ENCODE measurements at regions not wholly inside any gene's neighbourhood (a gene's known extent, or its start where the extent isn't known, plus 50 kb on each side); places are given as distances from the start of the nearest gene placed in this dataset.

DNA sequence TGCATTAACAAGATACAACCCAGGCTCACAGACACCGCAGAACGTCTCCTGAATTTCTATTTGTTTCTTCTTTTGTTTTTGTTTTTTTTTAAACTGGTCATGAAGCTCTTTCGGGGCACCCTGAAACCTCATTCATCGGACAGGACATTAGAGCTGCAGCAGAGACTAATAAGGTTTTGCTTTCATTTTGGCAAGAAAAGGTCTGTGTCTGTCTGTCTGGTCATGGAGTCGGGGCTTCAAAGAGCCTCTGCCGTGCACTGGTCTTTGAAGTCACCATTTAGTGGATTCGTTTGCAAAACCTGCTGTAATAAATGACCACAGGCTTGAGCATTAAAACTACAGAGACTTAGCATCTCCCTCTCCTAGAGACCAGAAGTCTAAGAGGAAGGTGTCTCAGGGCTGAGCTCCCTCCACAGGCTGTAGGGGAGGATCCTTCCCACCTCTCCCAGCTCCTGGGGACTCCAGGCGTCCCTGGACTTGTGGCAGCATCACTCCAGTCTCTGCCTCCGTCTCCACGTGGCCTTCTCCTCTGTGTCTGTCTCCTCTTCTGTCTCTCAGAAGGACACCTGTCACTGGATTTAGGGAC lies 247.5 kb downstream of the CRLF2 start:
- H3K56ac ChIP-seq (ENCODE audit: extremely low read depth, insufficient read depth, low read length): no peak overlapping the region
- no peak overlapping the region for H2AK9ac ChIP-seq (replicated peaks; ENCODE audit: low read depth, low read length, poor library complexity)
- no peaks in the 10 kb centered on the region for H3K27me3 ChIP-seq (ENCODE audit: control insufficient read depth, insufficient read depth, low read length)
- no peaks in the 10 kb centered on the region for H3K4me1 ChIP-seq (ENCODE audit: control insufficient read depth, insufficient read depth, low read length)
- no peak overlapping the region for H4K8ac ChIP-seq (ENCODE audit: low read depth in 2 of 2, low read length in 2 of 2)
- no peak for TF ChIP-seq BHLHE40 (IDR thresholded peaks at IDR 0.05; ENCODE audit: low read depth, low read length)
- no peak for TF ChIP-seq RCOR1 (IDR thresholded peaks at IDR 0.05; ENCODE audit: insufficient replicate concordance, low read length)
- TF ChIP-seq CEBPB (IDR thresholded peaks at IDR 0.05; ENCODE audit: low read depth, low read length): no peak
- no peak for TF ChIP-seq RAD21 (IDR thresholded peaks at IDR 0.05; ENCODE audit: low read length)
- no peak for TF ChIP-seq RFX5 (IDR thresholded peaks at IDR 0.05; ENCODE audit: low read depth, low read length)
- TF ChIP-seq CHD1 (IDR thresholded peaks at IDR 0.05; ENCODE audit: low read depth, low read length): no peak
- no peak overlapping the region for H3K18ac ChIP-seq (ENCODE audit: low read depth, low read length)
- intact Hi-C loops (cut with micrococcal nuclease) (no loop called here), in situ Hi-C loops (cut with MboI; ENCODE audit: low sequenced_read_pairs) (no loop called here), dilution Hi-C loops (cut with HindIII; ENCODE audit: low sequenced_read_pairs, unreplicated experiment) (no loop called here)
- H2AFZ ChIP-seq (replicated peaks; ENCODE audit: low read length, poor library complexity): no peak overlapping the region
- no peaks in the 10 kb centered on the region for H3K79me1 ChIP-seq (ENCODE audit: low read depth in 1 of 2, low read length in 2 of 2)
- H2BK20ac ChIP-seq (ENCODE audit: low read depth, low read length): no peak overlapping the region
- H3K9ac ChIP-seq (ENCODE audit: low read depth, low read length): no peak overlapping the region
- no peak overlapping the region for H3K4me2 ChIP-seq (ENCODE audit: low read depth, low read length)
- H2AK5ac ChIP-seq (ENCODE audit: low read depth, low read length): no peak overlapping the region
- H4K91ac ChIP-seq (ENCODE audit: insufficient read depth, low read depth, low read length): no peak overlapping the region
- ChIA-PET POLR2A (ENCODE audit: unreplicated experiment) (no interaction called here), CTCF (no interaction called here)
- H3K4ac ChIP-seq (ENCODE audit: low read depth, low read length): no peak overlapping the region
- no peak overlapping the region for H3K23ac ChIP-seq (ENCODE audit: low read depth, low read length)
- H3K14ac ChIP-seq (replicated peaks; ENCODE audit: low read depth, low read length): no peak overlapping the region
- H2BK15ac ChIP-seq (ENCODE audit: low read depth, low read length): no peak overlapping the region
- no peak for ATAC-seq (ENCODE audit: low read depth)
- no peak overlapping the region for H4K5ac ChIP-seq (ENCODE audit: low read depth, low read length)
- 0% methylated on average over 1 of the region's 10 CpGs; no CpG with 5 or more reads in 1 of the 2 experiments for WGBS, 2 experiments (ENCODE audit: extremely low coverage in 2 of 2, insufficient read length in 1 of 2)
- no peak overlapping the region for H3K4me3 ChIP-seq (ENCODE audit: insufficient read depth, low read depth, low read length)
- H3K9me1 ChIP-seq (ENCODE audit: insufficient read depth, low read length): no peaks in the 10 kb centered on the region
- H4K20me1 ChIP-seq (ENCODE audit: insufficient read depth, low read length): no peaks in the 10 kb centered on the region
- DNase-seq: no peak
- no peaks in the 10 kb centered on the region for H3K36me3 ChIP-seq (ENCODE audit: control insufficient read depth, insufficient read depth, low read length)
- H3K9me3 ChIP-seq (ENCODE audit: control insufficient read depth, insufficient read depth, low read length): peaks cover 18% of the 10 kb centered on the region
- no TSS peak for BruUV-seq (replicated peaks)
- H2BK5ac ChIP-seq (ENCODE audit: low read depth, low read length, poor library complexity, severe bottlenecking): no peak overlapping the region
- H3K27ac ChIP-seq (ENCODE audit: insufficient read depth, low read length): no peak overlapping the region
- H2BK120ac ChIP-seq (ENCODE audit: low read depth, low read length): no peak overlapping the region
